IPS-15b (cell line): ENCODE measurements at regions not wholly inside any gene's neighbourhood (a gene's known extent, or its start where the extent isn't known, plus 50 kb on each side); places are given as distances from the start of the nearest gene placed in this dataset.
"Not testable (repeated sequence)": the region's sequence is repeated elsewhere in the genome, so short reads cannot be mapped to it uniquely, and the experiment has no call there.

Experiments used
- H3K27me3 ChIP-seq: one replicate; pipeline ENCODE4 v1.6.1; 2013; ENCODE audit warnings: low read length; ENCODE audit not compliant: control insufficient read depth, insufficient read depth
- H3K36me3 ChIP-seq: one replicate; pipeline ENCODE4 v1.6.1; 2013; ENCODE audit warnings: low read length; ENCODE audit not compliant: control insufficient read depth, insufficient read depth
- H3K4me1 ChIP-seq: one replicate; pipeline ENCODE4 v1.6.1; 2013; ENCODE audit warnings: mild to moderate bottlenecking, low read length; ENCODE audit not compliant: control insufficient read depth, insufficient read depth
- H3K4me3 ChIP-seq: one replicate; pipeline ENCODE4 v1.5.1; 2013; ENCODE audit warnings: low read depth, low read length
- H3K9ac ChIP-seq: one replicate; pipeline ENCODE4 v1.6.1; 2013; ENCODE audit warnings: low read depth, mild to moderate bottlenecking, low read length
- H3K9me3 ChIP-seq: one replicate; pipeline ENCODE4 v1.6.1; 2013; ENCODE audit warnings: mild to moderate bottlenecking, low read length; ENCODE audit not compliant: control insufficient read depth, insufficient read depth

GRCh38 chr9:97219443-97220140, 87.9 kb upstream of the CCDC180 start:
- peak overlapping the region; percentile 72 for H3K4me3 ChIP-seq
- H3K36me3 ChIP-seq, H3K4me1 ChIP-seq, H3K27me3 ChIP-seq, H3K9me3 ChIP-seq: not testable (repeated sequence)
- peak overlapping the region; percentile 91 for H3K9ac ChIP-seq

GRCh38 chr9:97215127-97215526, 92.3 kb upstream of the CCDC180 start:
- H3K36me3 ChIP-seq, H3K27me3 ChIP-seq, H3K9me3 ChIP-seq, H3K4me1 ChIP-seq: not testable (repeated sequence)
- Histone ChIP-seq H3K9ac (peak overlapping the region; percentile 95), H3K4me3 (peak overlapping the region; percentile 41)

GRCh38 chr9:97214556-97214955, 92.9 kb upstream of the CCDC180 start:
- H3K4me1 ChIP-seq, H3K27me3 ChIP-seq, H3K9me3 ChIP-seq, H3K36me3 ChIP-seq: not testable (repeated sequence)
- peak overlapping the region; percentile 41 for H3K4me3 ChIP-seq
- H3K9ac ChIP-seq = peak overlapping the region; percentile 95

GRCh38 chr9:97199683-97200082, 107.8 kb upstream of the CCDC180 start:
- H3K27me3 ChIP-seq = not testable (repeated sequence)
- H3K36me3 ChIP-seq = peaks cover 33% of the 10 kb centered on the region

GRCh38 chr9:97193767-97194166, 113.7 kb upstream of the CCDC180 start:
- H3K9me3 ChIP-seq, H3K4me1 ChIP-seq, H3K27me3 ChIP-seq, H3K4me3 ChIP-seq, H3K9ac ChIP-seq: not testable (repeated sequence)
- H3K36me3 ChIP-seq = peaks cover 16% of the 10 kb centered on the region

More at GRCh38 chr9:97199683-97200082, 107.8 kb upstream of the CCDC180 start:
- H3K4me3 ChIP-seq, H3K4me1 ChIP-seq, H3K9ac ChIP-seq: not testable (repeated sequence)
- peaks cover 31% of the 10 kb centered on the region for H3K9me3 ChIP-seq

GRCh38 chr9:97188545-97188944, 118.9 kb upstream of the CCDC180 start:
- Histone ChIP-seq H3K4me1 (no peaks in the 10 kb centered on the region), H3K9me3 (no peaks in the 10 kb centered on the region), H3K36me3 (peaks cover 18% of the 10 kb centered on the region), H3K27me3 (no peaks in the 10 kb centered on the region), H3K4me3 (no peak overlapping the region), H3K9ac (no peak overlapping the region)

- peaks cover 13% of the 10 kb centered on the region for H3K36me3 ChIP-seq
- H3K9ac ChIP-seq, H3K27me3 ChIP-seq, H3K9me3 ChIP-seq, H3K4me1 ChIP-seq, H3K4me3 ChIP-seq: not testable (repeated sequence)
These were observed 119.8 kb upstream of the CCDC180 start for GRCh38 chr9:97187706-97188105.

GRCh38 chr9:97186493-97186892, 121.0 kb upstream of the CCDC180 start:
- Histone ChIP-seq H3K27me3 (no peaks in the 10 kb centered on the region), H3K4me3 (no peak overlapping the region), H3K9ac (no peak overlapping the region), H3K36me3 (peaks cover 13% of the 10 kb centered on the region), H3K9me3 (no peaks in the 10 kb centered on the region), H3K4me1 (no peaks in the 10 kb centered on the region)

GRCh38 chr9:97182532-97182931, 124.9 kb upstream of the CCDC180 start:
- H3K27me3 ChIP-seq, H3K4me3 ChIP-seq, H3K9me3 ChIP-seq, H3K4me1 ChIP-seq, H3K9ac ChIP-seq: not testable (repeated sequence)
- H3K36me3 ChIP-seq = peaks cover 10% of the 10 kb centered on the region

GRCh38 chr9:97179616-97180015, 127.8 kb upstream of the CCDC180 start:
- no peak overlapping the region for H3K9ac ChIP-seq
- H3K36me3 ChIP-seq = peaks cover 6% of the 10 kb centered on the region
- H3K4me3 ChIP-seq = no peak overlapping the region
- no peaks in the 10 kb centered on the region for H3K4me1 ChIP-seq
- H3K27me3 ChIP-seq = no peaks in the 10 kb centered on the region
- H3K9me3 ChIP-seq = no peaks in the 10 kb centered on the region

GRCh38 chr9:97176206-97176605, 131.3 kb upstream of the CCDC180 start:
- Histone ChIP-seq H3K4me1 (no peaks in the 10 kb centered on the region), H3K27me3 (no peaks in the 10 kb centered on the region), H3K4me3 (no peak overlapping the region)

GRCh38 chr9:97168174-97168573, 129.2 kb upstream of the CTSV start:
- H3K9me3 ChIP-seq, H3K27me3 ChIP-seq, H3K36me3 ChIP-seq, H3K9ac ChIP-seq, H3K4me1 ChIP-seq, H3K4me3 ChIP-seq: not testable (repeated sequence)

More at GRCh38 chr9:97176206-97176605, 131.3 kb upstream of the CCDC180 start:
- Histone ChIP-seq H3K9ac (no peak overlapping the region), H3K9me3 (no peaks in the 10 kb centered on the region), H3K36me3 (peaks cover 10% of the 10 kb centered on the region)
